K562 (cell line): ENCODE measurements at regions not wholly inside any gene's neighbourhood (a gene's known extent, or its start where the extent isn't known, plus 50 kb on each side); places are given as distances from the start of the nearest gene placed in this dataset.

Experiments used
- ATAC-seq: fragments of 200-7000 bp; cut with Tn5 transposase; 3 replicates; pipeline ENCODE4 v1.9.1; 2020; ENCODE audit warnings: moderate library complexity
- BruUV-seq: library from RNA; stranded (reverse); fragments of 400-500 nt; replicated peaks from 2 replicates; lab custom pipeline; 2021; lab: Mats Ljungman, UMichigan
- CTCF ChIA-PET: fragments of 300-600 bp; formaldehyde crosslinking; extraction: SDS; loops from one replicate; lab custom pipeline; 2021; ENCODE audit warnings: low intra/inter-chr PET ratio; lab: Yijun Ruan, JAX
- POLR2A ChIA-PET: fragments of 300-600, 350-650 bp; sonication (Branson Sonifier 250); formaldehyde crosslinking; extraction: SDS; loops from one replicate; lab custom pipeline; 2021; ENCODE audit warnings: antibody characterized with exemption, inconsistent platforms; lab: Yijun Ruan, JAX
- DNase-seq, 4 experiments: peaks; one replicate each; pipeline versions ENCODE4 v3.0.0 to v3.0.0-alpha.2; 2011 to 2018; ENCODE audit warnings: low spot score in 3 of 4, mixed read lengths in 3 of 4; ENCODE audit errors: extremely low read depth in 1 of 4
- FAIRE-seq: peaks from 2 replicates; lab custom pipeline; 2011; peaks lifted over from hg19 to GRCh38; lab: Jason Lieb, UNC
- H2AFZ ChIP-seq: 2 replicates; pipeline ENCODE4 v1.6.0; 2011; ENCODE audit warnings: low read depth, low read length, control low read depth, inconsistent platforms
- H3K27ac ChIP-seq: fragments of 200-600 bp; 3 replicates; pipeline ENCODE4 v1.8.0; 2011; ENCODE audit warnings: low read depth, mild to moderate bottlenecking, control low read depth, inconsistent platforms, low read length, moderate library complexity, mixed read lengths; ENCODE audit errors: extremely low read depth
- H3K27me3 ChIP-seq, 2 experiments: fragments of 300-600 bp in 1 of 2; 2 replicates in 1 of 2; 3 replicates in 1 of 2; pipeline versions ENCODE4 v1.6.0 to v1.8.0; 2011; ENCODE audit warnings: inconsistent platforms in 2 of 2, low read length in 2 of 2, mild to moderate bottlenecking in 1 of 2, mixed read lengths in 1 of 2, moderate library complexity in 1 of 2; ENCODE audit not compliant: control insufficient read depth in 2 of 2, insufficient read depth in 2 of 2
- H3K36me3 ChIP-seq: fragments of 300-600 bp; 3 replicates; pipeline ENCODE4 v1.8.0; 2011; ENCODE audit warnings: mild to moderate bottlenecking, low read length, inconsistent platforms; ENCODE audit not compliant: control insufficient read depth, insufficient read depth
- H3K4me1 ChIP-seq, 2 experiments: fragments of 200-600 bp in 1 of 2; replicated peaks in 1 of 2; 2 replicates in 1 of 2; 3 replicates in 1 of 2; pipeline versions ENCODE4 v1.5.1 to v1.8.0; 2011; ENCODE audit warnings: inconsistent platforms in 2 of 2, low read length in 2 of 2, mild to moderate bottlenecking in 1 of 2, mixed read lengths in 1 of 2, moderate library complexity in 1 of 2; ENCODE audit not compliant: control insufficient read depth in 2 of 2, insufficient read depth in 2 of 2
- H3K4me2 ChIP-seq: 2 replicates; pipeline ENCODE4 v1.6.1; 2011; ENCODE audit warnings: low read length, control low read depth, inconsistent platforms, mixed read lengths; ENCODE audit not compliant: insufficient read depth
- H3K4me3 ChIP-seq: fragments of 200-600 bp; sonication (generic), shearing (Covaris generic); 2 replicates; pipeline ENCODE4 v1.5.1; 2016; ENCODE audit warnings: control low read depth, inconsistent platforms
- H3K79me2 ChIP-seq: fragments of 200-600 bp; 3 replicates; pipeline ENCODE4 v1.8.0; 2011; ENCODE audit warnings: low read length, inconsistent platforms; ENCODE audit not compliant: control insufficient read depth, insufficient read depth
- H3K9ac ChIP-seq, 2 experiments: 2 replicates each; pipeline versions ENCODE4 v1.6.0 to v1.6.1; 2011; ENCODE audit warnings: low read depth in 2 of 2, low read length in 2 of 2, control low read depth in 1 of 2, inconsistent platforms in 1 of 2, mild to moderate bottlenecking in 1 of 2, mixed read lengths in 1 of 2; ENCODE audit not compliant: insufficient read depth in 1 of 2
- H3K9me1 ChIP-seq: one replicate; pipeline ENCODE4 v1.6.0; 2011; ENCODE audit warnings: inconsistent platforms, mild to moderate bottlenecking, low read length, moderate library complexity; ENCODE audit not compliant: control insufficient read depth, insufficient read depth
- H3K9me3 ChIP-seq: replicated peaks from 2 replicates; pipeline ENCODE4 v1.5.1; 2011; ENCODE audit warnings: low read depth, low read length, inconsistent platforms; ENCODE audit not compliant: control insufficient read depth, insufficient read depth
- H4K20me1 ChIP-seq: replicated peaks from 2 replicates; pipeline ENCODE4 v1.6.1; 2011; ENCODE audit warnings: low read length, inconsistent platforms, mixed read lengths; ENCODE audit not compliant: control insufficient read depth, insufficient read depth
- CEBPB ChIP-seq: fragments of 450-650 bp; IDR thresholded peaks from 2 replicates; pipeline ENCODE4 v1.6.1; 2016; ENCODE audit warnings: missing genetic modification characterization, missing compliant biosample characterization
- DDX20 ChIP-seq: fragments of 450-650 bp; IDR thresholded peaks from 2 replicates; pipeline ENCODE4 v1.6.1; 2016; ENCODE audit warnings: missing genetic modification characterization, low read depth, mild to moderate bottlenecking, missing compliant biosample characterization, moderate library complexity
- WGBS: fragments of 100-300 bp; shearing (Covaris generic); methylation state at CpG from one replicate; pipeline ENCODE4 v1.1.6; 2016; ENCODE audit warnings: low coverage, mixed read lengths; ENCODE audit not compliant: insufficient coverage; ENCODE audit errors: missing lambda C conversion rate; 5-methylcytosine and 5-hydroxymethylcytosine counted together
- in situ Hi-C: fragments of 300-500 bp; cut with MboI; formaldehyde crosslinking; loops from 4 replicates; pipeline ENCODE4 v1.15.0; 2018; ENCODE audit warnings: inconsistent platforms, mixed read lengths
- intact Hi-C: fragments of 100-400 bp; cut with micrococcal nuclease; formaldehyde crosslinking; loops from 2 replicates; pipeline ENCODE4 v1.14.2; 2022
- TF ChIP-seq, protein P1 (sequence below): fragments of 200-800 bp; sonication (Bioruptor generic); IDR thresholded peaks from 2 replicates; pipeline ENCODE4 v1.6.1; 2017; ENCODE audit warnings: missing genetic modification characterization, missing compliant biosample characterization
- TF ChIP-seq, protein P2 (sequence below), 2 experiments: fragments of 450-650 bp; conservative IDR thresholded peaks; 2 replicates each; pipeline ENCODE4 v1.6.1; 2017; ENCODE audit warnings: mild to moderate bottlenecking in 2 of 2, moderate library complexity in 2 of 2
- TF ChIP-seq, protein P3 (sequence below): fragments of 450-650 bp; conservative IDR thresholded peaks from 2 replicates; pipeline ENCODE4 v1.6.1; 2016; ENCODE audit warnings: missing genetic modification characterization, low read depth, mild to moderate bottlenecking, missing compliant biosample characterization, moderate library complexity
- TF ChIP-seq, protein P4 (sequence below): fragments of 450-650 bp; IDR thresholded peaks from 2 replicates; pipeline ENCODE4 v1.6.1; 2016; ENCODE audit warnings: mild to moderate bottlenecking, moderate library complexity

DNA sequence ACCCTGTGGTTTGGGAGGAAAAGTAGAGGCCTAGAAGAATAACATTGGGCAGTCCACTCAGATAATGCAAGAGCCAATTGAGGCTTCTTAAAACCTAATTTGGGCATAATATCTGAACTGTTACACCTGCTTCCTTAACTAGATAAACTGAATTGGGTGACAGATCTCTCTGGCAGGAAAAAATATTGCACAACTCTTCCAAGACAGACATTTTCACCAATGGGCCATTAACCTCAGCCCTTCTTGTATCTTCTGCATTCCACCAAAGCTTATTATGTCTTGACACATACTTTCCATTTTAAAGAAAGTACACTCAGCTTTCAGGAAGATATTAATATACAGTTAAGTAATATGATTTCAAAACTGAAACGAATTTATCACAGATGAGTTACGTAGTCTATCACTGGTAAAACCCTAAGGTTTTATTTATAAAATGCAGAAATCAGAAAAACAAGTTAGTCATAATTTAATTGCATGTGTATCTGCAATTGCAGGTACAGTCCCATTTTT is 79.9 kb upstream of the MON1B start:
- 0% methylated on average over 2 of the region's 2 CpGs for WGBS
- no TSS peak for BruUV-seq
- no peaks in the 10 kb centered on the region for H3K27me3 ChIP-seq
- H4K20me1 ChIP-seq, result no peaks in the 10 kb centered on the region
- CTCF ChIA-PET, result no interaction called here
- H3K4me1 ChIP-seq, result no peaks in the 10 kb centered on the region
- in situ Hi-C loops (no loop called here), intact Hi-C loops (no loop called here)
- no peaks in the 10 kb centered on the region for H3K9me1 ChIP-seq
- H3K36me3 ChIP-seq, result no peaks in the 10 kb centered on the region
- H2AFZ ChIP-seq, result no peak overlapping the region
- DNase-seq, result no peak
- H3K9ac ChIP-seq, result no peak overlapping the region
- TF ChIP-seq DDX20, result no peak
- TF ChIP-seq, protein P1, sequence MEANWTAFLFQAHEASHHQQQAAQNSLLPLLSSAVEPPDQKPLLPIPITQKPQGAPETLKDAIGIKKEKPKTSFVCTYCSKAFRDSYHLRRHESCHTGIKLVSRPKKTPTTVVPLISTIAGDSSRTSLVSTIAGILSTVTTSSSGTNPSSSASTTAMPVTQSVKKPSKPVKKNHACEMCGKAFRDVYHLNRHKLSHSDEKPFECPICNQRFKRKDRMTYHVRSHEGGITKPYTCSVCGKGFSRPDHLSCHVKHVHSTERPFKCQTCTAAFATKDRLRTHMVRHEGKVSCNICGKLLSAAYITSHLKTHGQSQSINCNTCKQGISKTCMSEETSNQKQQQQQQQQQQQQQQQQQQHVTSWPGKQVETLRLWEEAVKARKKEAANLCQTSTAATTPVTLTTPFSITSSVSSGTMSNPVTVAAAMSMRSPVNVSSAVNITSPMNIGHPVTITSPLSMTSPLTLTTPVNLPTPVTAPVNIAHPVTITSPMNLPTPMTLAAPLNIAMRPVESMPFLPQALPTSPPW (CRISPR knock-in tag), result no peak
- TF ChIP-seq, protein P2, sequence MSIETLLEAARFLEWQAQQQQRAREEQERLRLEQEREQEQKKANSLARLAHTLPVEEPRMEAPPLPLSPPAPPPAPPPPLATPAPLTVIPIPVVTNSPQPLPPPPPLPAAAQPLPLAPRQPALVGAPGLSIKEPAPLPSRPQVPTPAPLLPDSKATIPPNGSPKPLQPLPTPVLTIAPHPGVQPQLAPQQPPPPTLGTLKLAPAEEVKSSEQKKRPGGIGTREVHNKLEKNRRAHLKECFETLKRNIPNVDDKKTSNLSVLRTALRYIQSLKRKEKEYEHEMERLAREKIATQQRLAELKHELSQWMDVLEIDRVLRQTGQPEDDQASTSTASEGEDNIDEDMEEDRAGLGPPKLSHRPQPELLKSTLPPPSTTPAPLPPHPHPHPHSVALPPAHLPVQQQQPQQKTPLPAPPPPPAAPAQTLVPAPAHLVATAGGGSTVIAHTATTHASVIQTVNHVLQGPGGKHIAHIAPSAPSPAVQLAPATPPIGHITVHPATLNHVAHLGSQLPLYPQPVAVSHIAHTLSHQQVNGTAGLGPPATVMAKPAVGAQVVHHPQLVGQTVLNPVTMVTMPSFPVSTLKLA (conservative IDR thresholded peaks at IDR 0.05), result no peak
- peak; percentile 58; the same call in 1 of the 2 replicates for TF ChIP-seq CEBPB (tag)
- TF ChIP-seq, protein P3, sequence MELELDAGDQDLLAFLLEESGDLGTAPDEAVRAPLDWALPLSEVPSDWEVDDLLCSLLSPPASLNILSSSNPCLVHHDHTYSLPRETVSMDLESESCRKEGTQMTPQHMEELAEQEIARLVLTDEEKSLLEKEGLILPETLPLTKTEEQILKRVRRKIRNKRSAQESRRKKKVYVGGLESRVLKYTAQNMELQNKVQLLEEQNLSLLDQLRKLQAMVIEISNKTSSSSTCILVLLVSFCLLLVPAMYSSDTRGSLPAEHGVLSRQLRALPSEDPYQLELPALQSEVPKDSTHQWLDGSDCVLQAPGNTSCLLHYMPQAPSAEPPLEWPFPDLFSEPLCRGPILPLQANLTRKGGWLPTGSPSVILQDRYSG (tag), result no peak
- TF ChIP-seq, protein P4, sequence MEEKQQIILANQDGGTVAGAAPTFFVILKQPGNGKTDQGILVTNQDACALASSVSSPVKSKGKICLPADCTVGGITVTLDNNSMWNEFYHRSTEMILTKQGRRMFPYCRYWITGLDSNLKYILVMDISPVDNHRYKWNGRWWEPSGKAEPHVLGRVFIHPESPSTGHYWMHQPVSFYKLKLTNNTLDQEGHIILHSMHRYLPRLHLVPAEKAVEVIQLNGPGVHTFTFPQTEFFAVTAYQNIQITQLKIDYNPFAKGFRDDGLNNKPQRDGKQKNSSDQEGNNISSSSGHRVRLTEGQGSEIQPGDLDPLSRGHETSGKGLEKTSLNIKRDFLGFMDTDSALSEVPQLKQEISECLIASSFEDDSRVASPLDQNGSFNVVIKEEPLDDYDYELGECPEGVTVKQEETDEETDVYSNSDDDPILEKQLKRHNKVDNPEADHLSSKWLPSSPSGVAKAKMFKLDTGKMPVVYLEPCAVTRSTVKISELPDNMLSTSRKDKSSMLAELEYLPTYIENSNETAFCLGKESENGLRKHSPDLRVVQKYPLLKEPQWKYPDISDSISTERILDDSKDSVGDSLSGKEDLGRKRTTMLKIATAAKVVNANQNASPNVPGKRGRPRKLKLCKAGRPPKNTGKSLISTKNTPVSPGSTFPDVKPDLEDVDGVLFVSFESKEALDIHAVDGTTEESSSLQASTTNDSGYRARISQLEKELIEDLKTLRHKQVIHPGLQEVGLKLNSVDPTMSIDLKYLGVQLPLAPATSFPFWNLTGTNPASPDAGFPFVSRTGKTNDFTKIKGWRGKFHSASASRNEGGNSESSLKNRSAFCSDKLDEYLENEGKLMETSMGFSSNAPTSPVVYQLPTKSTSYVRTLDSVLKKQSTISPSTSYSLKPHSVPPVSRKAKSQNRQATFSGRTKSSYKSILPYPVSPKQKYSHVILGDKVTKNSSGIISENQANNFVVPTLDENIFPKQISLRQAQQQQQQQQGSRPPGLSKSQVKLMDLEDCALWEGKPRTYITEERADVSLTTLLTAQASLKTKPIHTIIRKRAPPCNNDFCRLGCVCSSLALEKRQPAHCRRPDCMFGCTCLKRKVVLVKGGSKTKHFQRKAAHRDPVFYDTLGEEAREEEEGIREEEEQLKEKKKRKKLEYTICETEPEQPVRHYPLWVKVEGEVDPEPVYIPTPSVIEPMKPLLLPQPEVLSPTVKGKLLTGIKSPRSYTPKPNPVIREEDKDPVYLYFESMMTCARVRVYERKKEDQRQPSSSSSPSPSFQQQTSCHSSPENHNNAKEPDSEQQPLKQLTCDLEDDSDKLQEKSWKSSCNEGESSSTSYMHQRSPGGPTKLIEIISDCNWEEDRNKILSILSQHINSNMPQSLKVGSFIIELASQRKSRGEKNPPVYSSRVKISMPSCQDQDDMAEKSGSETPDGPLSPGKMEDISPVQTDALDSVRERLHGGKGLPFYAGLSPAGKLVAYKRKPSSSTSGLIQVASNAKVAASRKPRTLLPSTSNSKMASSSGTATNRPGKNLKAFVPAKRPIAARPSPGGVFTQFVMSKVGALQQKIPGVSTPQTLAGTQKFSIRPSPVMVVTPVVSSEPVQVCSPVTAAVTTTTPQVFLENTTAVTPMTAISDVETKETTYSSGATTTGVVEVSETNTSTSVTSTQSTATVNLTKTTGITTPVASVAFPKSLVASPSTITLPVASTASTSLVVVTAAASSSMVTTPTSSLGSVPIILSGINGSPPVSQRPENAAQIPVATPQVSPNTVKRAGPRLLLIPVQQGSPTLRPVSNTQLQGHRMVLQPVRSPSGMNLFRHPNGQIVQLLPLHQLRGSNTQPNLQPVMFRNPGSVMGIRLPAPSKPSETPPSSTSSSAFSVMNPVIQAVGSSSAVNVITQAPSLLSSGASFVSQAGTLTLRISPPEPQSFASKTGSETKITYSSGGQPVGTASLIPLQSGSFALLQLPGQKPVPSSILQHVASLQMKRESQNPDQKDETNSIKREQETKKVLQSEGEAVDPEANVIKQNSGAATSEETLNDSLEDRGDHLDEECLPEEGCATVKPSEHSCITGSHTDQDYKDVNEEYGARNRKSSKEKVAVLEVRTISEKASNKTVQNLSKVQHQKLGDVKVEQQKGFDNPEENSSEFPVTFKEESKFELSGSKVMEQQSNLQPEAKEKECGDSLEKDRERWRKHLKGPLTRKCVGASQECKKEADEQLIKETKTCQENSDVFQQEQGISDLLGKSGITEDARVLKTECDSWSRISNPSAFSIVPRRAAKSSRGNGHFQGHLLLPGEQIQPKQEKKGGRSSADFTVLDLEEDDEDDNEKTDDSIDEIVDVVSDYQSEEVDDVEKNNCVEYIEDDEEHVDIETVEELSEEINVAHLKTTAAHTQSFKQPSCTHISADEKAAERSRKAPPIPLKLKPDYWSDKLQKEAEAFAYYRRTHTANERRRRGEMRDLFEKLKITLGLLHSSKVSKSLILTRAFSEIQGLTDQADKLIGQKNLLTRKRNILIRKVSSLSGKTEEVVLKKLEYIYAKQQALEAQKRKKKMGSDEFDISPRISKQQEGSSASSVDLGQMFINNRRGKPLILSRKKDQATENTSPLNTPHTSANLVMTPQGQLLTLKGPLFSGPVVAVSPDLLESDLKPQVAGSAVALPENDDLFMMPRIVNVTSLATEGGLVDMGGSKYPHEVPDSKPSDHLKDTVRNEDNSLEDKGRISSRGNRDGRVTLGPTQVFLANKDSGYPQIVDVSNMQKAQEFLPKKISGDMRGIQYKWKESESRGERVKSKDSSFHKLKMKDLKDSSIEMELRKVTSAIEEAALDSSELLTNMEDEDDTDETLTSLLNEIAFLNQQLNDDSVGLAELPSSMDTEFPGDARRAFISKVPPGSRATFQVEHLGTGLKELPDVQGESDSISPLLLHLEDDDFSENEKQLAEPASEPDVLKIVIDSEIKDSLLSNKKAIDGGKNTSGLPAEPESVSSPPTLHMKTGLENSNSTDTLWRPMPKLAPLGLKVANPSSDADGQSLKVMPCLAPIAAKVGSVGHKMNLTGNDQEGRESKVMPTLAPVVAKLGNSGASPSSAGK, result no peak
- H3K79me2 ChIP-seq, result no peaks in the 10 kb centered on the region
- no peak overlapping the region for H3K27ac ChIP-seq
- no peak overlapping the region for H3K4me3 ChIP-seq
- POLR2A ChIA-PET, result no interaction called here
- no peaks in the 10 kb centered on the region for H3K9me3 ChIP-seq
- H3K4me2 ChIP-seq, result no peak overlapping the region
- ATAC-seq, result no peak
- no peak for FAIRE-seq
